ENCODE measurements at regions not wholly inside any gene's neighbourhood (a gene's known extent, or its start where the extent isn't known, plus 50 kb on each side); places are given as distances from the start of the nearest gene placed in this dataset.

DNA sequence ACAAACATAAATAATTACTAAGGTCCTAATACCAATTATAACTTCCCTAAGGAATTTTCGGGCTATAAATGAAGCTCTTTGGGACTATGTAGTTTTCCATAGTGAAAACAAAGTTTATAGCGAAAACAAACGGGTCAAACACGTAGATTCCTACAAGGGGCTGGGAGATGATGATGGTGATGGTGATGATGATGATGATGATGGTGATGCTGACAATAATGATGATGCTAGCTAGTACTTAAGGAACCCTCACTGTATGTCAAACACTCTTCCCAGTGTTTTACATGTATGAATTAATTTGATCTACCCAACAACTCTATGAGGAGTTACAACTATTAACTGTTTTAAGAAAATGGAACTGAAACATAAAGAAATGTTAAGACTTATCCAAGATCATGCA, 63.7 kb upstream of the PIK3R1 start:
- no peak for ATAC-seq
- TF ChIP-seq ZC3H10 (CRISPR knock-in tag; IDR thresholded peaks at IDR 0.05) (no peak), ARNTL (CRISPR knock-in tag; IDR thresholded peaks at IDR 0.05; ENCODE audit: borderline replicate concordance, low read depth) (no peak), ZNF565 (CRISPR knock-in tag; conservative IDR thresholded peaks at IDR 0.05; ENCODE audit: low read depth) (no peak), ZNF8 (CRISPR knock-in tag; IDR thresholded peaks at IDR 0.05) (no peak), CSDC2 (CRISPR knock-in tag; IDR thresholded peaks at IDR 0.05) (no peak), RARB (CRISPR knock-in tag; IDR thresholded peaks at IDR 0.05) (no peak), GLIS3 (CRISPR knock-in tag; IDR thresholded peaks at IDR 0.05) (no peak), TCF4 (CRISPR knock-in tag; IDR thresholded peaks at IDR 0.05; ENCODE audit: borderline replicate concordance) (no peak), BACH2 (CRISPR knock-in tag; IDR thresholded peaks at IDR 0.05; ENCODE audit: borderline replicate concordance) (no peak), PPARA (CRISPR knock-in tag; IDR thresholded peaks at IDR 0.05; ENCODE audit: borderline replicate concordance) (no peak), TOX (CRISPR knock-in tag; IDR thresholded peaks at IDR 0.05; ENCODE audit: borderline replicate concordance) (no peak)
- TF ChIP-seq, protein P1, sequence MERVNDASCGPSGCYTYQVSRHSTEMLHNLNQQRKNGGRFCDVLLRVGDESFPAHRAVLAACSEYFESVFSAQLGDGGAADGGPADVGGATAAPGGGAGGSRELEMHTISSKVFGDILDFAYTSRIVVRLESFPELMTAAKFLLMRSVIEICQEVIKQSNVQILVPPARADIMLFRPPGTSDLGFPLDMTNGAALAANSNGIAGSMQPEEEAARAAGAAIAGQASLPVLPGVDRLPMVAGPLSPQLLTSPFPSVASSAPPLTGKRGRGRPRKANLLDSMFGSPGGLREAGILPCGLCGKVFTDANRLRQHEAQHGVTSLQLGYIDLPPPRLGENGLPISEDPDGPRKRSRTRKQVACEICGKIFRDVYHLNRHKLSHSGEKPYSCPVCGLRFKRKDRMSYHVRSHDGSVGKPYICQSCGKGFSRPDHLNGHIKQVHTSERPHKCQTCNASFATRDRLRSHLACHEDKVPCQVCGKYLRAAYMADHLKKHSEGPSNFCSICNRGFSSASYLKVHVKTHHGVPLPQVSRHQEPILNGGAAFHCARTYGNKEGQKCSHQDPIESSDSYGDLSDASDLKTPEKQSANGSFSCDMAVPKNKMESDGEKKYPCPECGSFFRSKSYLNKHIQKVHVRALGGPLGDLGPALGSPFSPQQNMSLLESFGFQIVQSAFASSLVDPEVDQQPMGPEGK (CRISPR knock-in tag; IDR thresholded peaks at IDR 0.05; ENCODE audit: borderline replicate concordance), result no peak
- TF ChIP-seq, protein P2, sequence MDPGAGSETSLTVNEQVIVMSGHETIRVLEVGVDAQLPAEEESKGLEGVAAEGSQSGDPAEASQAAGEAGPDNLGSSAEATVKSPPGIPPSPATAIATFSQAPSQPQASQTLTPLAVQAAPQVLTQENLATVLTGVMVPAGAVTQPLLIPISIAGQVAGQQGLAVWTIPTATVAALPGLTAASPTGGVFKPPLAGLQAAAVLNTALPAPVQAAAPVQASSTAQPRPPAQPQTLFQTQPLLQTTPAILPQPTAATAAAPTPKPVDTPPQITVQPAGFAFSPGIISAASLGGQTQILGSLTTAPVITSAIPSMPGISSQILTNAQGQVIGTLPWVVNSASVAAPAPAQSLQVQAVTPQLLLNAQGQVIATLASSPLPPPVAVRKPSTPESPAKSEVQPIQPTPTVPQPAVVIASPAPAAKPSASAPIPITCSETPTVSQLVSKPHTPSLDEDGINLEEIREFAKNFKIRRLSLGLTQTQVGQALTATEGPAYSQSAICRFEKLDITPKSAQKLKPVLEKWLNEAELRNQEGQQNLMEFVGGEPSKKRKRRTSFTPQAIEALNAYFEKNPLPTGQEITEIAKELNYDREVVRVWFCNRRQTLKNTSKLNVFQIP (CRISPR knock-in tag; IDR thresholded peaks at IDR 0.05; ENCODE audit: borderline replicate concordance, low read depth), result no peak

DNA sequence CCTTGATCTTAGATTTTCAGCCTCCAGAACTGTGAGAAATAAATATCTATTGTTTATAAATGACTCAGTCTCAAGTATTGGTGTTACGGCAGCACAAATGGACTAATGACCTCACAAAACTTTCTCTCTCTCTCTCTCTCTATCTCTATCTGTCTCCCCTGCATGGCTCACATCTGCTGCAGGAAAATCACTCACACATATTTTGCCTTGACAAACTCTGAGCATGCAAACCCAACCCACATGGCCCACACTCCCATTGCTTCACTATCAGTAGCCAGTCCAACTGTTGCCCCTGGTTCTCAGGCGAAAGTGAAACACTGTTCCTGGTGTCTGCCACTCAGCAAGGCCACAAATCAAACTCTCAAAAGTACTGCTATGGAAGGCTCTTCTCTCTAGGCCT, 66.4 kb upstream of the PIK3R1 start:
- ATAC-seq, result no peak
- TF ChIP-seq ZNF565 (CRISPR knock-in tag; conservative IDR thresholded peaks at IDR 0.05; ENCODE audit: low read depth), result no peak
- no peak for TF ChIP-seq BACH2 (CRISPR knock-in tag; IDR thresholded peaks at IDR 0.05; ENCODE audit: borderline replicate concordance)
- TF ChIP-seq, protein P1 (CRISPR knock-in tag; IDR thresholded peaks at IDR 0.05; ENCODE audit: borderline replicate concordance), result no peak
- no peak for TF ChIP-seq OSR1 (CRISPR knock-in tag; IDR thresholded peaks at IDR 0.05)
- TF ChIP-seq, protein P2 (CRISPR knock-in tag; IDR thresholded peaks at IDR 0.05; ENCODE audit: borderline replicate concordance, low read depth), result no peak
- TF ChIP-seq, protein P3, sequence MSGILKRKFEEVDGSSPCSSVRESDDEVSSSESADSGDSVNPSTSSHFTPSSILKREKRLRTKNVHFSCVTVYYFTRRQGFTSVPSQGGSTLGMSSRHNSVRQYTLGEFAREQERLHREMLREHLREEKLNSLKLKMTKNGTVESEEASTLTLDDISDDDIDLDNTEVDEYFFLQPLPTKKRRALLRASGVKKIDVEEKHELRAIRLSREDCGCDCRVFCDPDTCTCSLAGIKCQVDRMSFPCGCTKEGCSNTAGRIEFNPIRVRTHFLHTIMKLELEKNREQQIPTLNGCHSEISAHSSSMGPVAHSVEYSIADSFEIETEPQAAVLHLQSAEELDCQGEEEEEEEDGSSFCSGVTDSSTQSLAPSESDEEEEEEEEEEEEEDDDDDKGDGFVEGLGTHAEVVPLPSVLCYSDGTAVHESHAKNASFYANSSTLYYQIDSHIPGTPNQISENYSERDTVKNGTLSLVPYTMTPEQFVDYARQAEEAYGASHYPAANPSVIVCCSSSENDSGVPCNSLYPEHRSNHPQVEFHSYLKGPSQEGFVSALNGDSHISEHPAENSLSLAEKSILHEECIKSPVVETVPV (CRISPR knock-in tag; IDR thresholded peaks at IDR 0.05), result no peak
- TF ChIP-seq ZFP30 (CRISPR knock-in tag; IDR thresholded peaks at IDR 0.05), result no peak
- TF ChIP-seq TOX (CRISPR knock-in tag; IDR thresholded peaks at IDR 0.05; ENCODE audit: borderline replicate concordance), result no peak
- TF ChIP-seq ISL1 (CRISPR knock-in tag; IDR thresholded peaks at IDR 0.05), result no peak
- TF ChIP-seq SNAI2 (CRISPR knock-in tag; IDR thresholded peaks at IDR 0.05), result no peak
- TF ChIP-seq ZNF70 (CRISPR knock-in tag; IDR thresholded peaks at IDR 0.05), result no peak
- no peak for TF ChIP-seq GLIS3 (CRISPR knock-in tag; IDR thresholded peaks at IDR 0.05)

DNA sequence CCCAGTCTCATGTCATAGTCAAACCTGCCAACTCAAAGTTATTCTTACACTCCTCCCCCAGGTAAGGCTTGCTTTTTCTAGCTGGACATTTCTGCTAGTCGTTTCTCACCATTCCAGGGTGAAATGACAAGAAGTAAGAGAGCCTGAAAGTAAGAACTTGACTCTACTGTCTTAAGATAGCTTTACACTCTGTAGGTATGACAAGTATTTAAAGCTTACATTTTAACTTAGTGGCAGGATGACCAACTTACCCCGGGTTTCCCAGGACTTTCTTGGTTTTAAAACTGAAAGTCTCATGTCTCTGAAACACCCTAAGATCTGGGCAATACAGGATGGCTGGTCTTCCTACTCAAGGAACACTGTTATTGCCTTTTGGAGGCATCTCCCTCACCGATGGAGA, 67.5 kb upstream of the PIK3R1 start:
- ATAC-seq, result no peak
- no peak for TF ChIP-seq TOX (CRISPR knock-in tag; IDR thresholded peaks at IDR 0.05; ENCODE audit: borderline replicate concordance)
- TF ChIP-seq, protein P4, sequence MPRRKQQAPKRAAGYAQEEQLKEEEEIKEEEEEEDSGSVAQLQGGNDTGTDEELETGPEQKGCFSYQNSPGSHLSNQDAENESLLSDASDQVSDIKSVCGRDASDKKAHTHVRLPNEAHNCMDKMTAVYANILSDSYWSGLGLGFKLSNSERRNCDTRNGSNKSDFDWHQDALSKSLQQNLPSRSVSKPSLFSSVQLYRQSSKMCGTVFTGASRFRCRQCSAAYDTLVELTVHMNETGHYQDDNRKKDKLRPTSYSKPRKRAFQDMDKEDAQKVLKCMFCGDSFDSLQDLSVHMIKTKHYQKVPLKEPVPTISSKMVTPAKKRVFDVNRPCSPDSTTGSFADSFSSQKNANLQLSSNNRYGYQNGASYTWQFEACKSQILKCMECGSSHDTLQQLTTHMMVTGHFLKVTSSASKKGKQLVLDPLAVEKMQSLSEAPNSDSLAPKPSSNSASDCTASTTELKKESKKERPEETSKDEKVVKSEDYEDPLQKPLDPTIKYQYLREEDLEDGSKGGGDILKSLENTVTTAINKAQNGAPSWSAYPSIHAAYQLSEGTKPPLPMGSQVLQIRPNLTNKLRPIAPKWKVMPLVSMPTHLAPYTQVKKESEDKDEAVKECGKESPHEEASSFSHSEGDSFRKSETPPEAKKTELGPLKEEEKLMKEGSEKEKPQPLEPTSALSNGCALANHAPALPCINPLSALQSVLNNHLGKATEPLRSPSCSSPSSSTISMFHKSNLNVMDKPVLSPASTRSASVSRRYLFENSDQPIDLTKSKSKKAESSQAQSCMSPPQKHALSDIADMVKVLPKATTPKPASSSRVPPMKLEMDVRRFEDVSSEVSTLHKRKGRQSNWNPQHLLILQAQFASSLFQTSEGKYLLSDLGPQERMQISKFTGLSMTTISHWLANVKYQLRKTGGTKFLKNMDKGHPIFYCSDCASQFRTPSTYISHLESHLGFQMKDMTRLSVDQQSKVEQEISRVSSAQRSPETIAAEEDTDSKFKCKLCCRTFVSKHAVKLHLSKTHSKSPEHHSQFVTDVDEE (CRISPR knock-in tag; IDR thresholded peaks at IDR 0.05), result no peak
- no peak for TF ChIP-seq GLIS3 (CRISPR knock-in tag; IDR thresholded peaks at IDR 0.05)
- no peak for TF ChIP-seq ZNF70 (CRISPR knock-in tag; IDR thresholded peaks at IDR 0.05)
- TF ChIP-seq ISL1 (CRISPR knock-in tag; IDR thresholded peaks at IDR 0.05), result no peak
- TF ChIP-seq CSDC2 (CRISPR knock-in tag; IDR thresholded peaks at IDR 0.05), result no peak
- no peak for TF ChIP-seq ARNTL (CRISPR knock-in tag; IDR thresholded peaks at IDR 0.05; ENCODE audit: borderline replicate concordance, low read depth)
- no peak for TF ChIP-seq ZC3H10 (CRISPR knock-in tag; IDR thresholded peaks at IDR 0.05)
- no peak for TF ChIP-seq ZFP30 (CRISPR knock-in tag; IDR thresholded peaks at IDR 0.05)
- TF ChIP-seq ZFP3 (CRISPR knock-in tag; IDR thresholded peaks at IDR 0.05), result no peak
- no peak for TF ChIP-seq SNAI2 (CRISPR knock-in tag; IDR thresholded peaks at IDR 0.05)
- TF ChIP-seq RARB (CRISPR knock-in tag; IDR thresholded peaks at IDR 0.05), result no peak
- TF ChIP-seq, protein P5, sequence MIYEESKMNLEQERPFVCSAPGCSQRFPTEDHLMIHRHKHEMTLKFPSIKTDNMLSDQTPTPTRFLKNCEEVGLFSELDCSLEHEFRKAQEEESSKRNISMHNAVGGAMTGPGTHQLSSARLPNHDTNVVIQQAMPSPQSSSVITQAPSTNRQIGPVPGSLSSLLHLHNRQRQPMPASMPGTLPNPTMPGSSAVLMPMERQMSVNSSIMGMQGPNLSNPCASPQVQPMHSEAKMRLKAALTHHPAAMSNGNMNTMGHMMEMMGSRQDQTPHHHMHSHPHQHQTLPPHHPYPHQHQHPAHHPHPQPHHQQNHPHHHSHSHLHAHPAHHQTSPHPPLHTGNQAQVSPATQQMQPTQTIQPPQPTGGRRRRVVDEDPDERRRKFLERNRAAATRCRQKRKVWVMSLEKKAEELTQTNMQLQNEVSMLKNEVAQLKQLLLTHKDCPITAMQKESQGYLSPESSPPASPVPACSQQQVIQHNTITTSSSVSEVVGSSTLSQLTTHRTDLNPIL (CRISPR knock-in tag; IDR thresholded peaks at IDR 0.05; ENCODE audit: low read depth), result no peak

All from SK-N-SH treated with all-trans-retinoic acid at 6 μM for 48 hours (cell line).